ENCODE measurements at regions not wholly inside any gene's neighbourhood (a gene's known extent, or its start where the extent isn't known, plus 50 kb on each side); places are given as distances from the start of the nearest gene placed in this dataset.

DNA sequence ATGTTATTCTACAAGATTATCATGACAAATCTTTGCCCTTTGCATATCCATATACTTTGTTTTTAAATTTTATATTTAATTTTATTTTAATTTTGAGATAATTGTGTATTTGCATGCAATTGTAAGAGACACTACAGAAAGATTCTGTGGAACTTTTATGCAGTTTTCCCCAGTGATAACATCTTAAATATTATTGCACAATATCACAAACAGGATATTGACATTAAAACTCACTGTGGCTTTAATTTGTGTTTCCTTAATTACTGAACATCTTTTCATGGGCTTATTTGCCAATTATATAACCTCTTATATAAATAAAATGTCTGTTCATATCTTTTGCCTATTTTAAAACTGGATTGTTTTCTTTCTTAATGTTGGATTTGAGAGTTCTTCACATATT is 95.6 kb downstream of the ASCL1 start:
- TF ChIP-seq, protein P1, sequence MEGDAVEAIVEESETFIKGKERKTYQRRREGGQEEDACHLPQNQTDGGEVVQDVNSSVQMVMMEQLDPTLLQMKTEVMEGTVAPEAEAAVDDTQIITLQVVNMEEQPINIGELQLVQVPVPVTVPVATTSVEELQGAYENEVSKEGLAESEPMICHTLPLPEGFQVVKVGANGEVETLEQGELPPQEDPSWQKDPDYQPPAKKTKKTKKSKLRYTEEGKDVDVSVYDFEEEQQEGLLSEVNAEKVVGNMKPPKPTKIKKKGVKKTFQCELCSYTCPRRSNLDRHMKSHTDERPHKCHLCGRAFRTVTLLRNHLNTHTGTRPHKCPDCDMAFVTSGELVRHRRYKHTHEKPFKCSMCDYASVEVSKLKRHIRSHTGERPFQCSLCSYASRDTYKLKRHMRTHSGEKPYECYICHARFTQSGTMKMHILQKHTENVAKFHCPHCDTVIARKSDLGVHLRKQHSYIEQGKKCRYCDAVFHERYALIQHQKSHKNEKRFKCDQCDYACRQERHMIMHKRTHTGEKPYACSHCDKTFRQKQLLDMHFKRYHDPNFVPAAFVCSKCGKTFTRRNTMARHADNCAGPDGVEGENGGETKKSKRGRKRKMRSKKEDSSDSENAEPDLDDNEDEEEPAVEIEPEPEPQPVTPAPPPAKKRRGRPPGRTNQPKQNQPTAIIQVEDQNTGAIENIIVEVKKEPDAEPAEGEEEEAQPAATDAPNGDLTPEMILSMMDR (IDR thresholded peaks at IDR 0.05), result no peak
- no peaks in the 10 kb centered on the region for H3K4me1 ChIP-seq
- intact Hi-C loops (cut with DNase I), result no loop called here

DNA sequence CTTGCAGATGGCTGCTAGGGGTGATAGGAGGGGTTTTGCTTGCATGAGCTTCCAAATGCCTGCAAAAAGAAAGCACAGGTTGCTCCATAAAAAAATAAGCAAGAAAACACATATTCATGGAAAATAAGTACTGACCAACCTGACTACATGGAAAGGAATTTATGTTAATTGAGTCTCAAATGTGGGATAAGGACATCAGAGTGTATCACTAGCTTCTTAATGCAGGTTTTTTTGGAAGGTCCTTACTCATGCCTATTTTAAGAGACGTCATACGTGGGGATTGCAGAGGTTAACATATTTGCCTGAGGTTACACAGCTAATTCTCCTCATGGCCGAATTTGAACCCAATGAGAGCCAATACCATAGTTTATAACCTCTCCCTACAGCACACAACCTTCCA is 116.2 kb downstream of the ASCL1 start:
- TF ChIP-seq, protein P1 (IDR thresholded peaks at IDR 0.05), result no peak
- no peak overlapping the region for H3K4me3 ChIP-seq
- no peaks in the 10 kb centered on the region for H3K36me3 ChIP-seq
- 60 to 61% methylated on average over 3 of the region's 3 CpGs for WGBS, 2 donors
- no peak for DNase-seq
- no peak for ATAC-seq
- peaks cover 0 to 24% (median 3%) of the 10 kb centered on the region in 11 donors for H3K9me3 ChIP-seq
- no peaks in the 10 kb centered on the region for H3K27me3 ChIP-seq
- H3K4me1 ChIP-seq, result no peaks in the 10 kb centered on the region
- H3K27ac ChIP-seq, result no peak overlapping the region
- intact Hi-C loops (cut with DNase I), result no loop called here

More for the DNA sequence above, 95.6 kb downstream of the ASCL1 start:
- Histone ChIP-seq H3K4me3 (no peak overlapping the region), H3K27ac (no peak overlapping the region), H3K27me3 (no peaks in the 10 kb centered on the region), H3K36me3 (no peaks in the 10 kb centered on the region), H3K9me3 (peaks cover 0 to 4% (median 0%) of the 10 kb centered on the region in 11 donors)
- ATAC-seq (no peak), DNase-seq (no peak)

DNA sequence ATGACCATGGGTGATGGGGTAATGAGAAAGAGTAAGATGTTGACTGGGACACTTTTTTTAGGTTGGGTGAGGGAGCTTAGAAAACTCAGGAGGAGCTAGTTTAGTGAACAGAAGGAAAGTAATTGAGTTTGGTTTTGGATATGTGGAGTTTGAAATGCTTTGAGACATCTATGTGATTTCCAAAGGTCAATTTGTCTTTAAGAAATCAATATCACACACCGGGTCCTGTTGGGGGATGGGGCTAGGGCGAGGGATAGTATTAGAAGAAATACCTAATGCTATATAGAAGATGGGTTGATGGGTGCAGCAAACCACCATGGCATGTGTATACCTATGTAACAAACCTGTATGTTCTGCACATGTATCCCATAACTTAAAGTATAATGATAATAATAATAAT is 118.4 kb downstream of the ASCL1 start:
- H3K9me3 ChIP-seq, result peaks cover 0 to 15% (median under 1%) of the 10 kb centered on the region in 11 donors
- ATAC-seq, result no peak
- no peak overlapping the region for H3K27ac ChIP-seq
- H3K4me3 ChIP-seq, result no peak overlapping the region
- H3K4me1 ChIP-seq, result no peaks in the 10 kb centered on the region
- TF ChIP-seq, protein P1 (IDR thresholded peaks at IDR 0.05), result no peak
- H3K36me3 ChIP-seq, result no peaks in the 10 kb centered on the region
- H3K27me3 ChIP-seq, result no peaks in the 10 kb centered on the region
- 64 to 66% methylated on average over 2 of the region's 2 CpGs for WGBS, 2 donors
- intact Hi-C loops (cut with DNase I), result no loop called here
- DNase-seq, result no peak

DNA sequence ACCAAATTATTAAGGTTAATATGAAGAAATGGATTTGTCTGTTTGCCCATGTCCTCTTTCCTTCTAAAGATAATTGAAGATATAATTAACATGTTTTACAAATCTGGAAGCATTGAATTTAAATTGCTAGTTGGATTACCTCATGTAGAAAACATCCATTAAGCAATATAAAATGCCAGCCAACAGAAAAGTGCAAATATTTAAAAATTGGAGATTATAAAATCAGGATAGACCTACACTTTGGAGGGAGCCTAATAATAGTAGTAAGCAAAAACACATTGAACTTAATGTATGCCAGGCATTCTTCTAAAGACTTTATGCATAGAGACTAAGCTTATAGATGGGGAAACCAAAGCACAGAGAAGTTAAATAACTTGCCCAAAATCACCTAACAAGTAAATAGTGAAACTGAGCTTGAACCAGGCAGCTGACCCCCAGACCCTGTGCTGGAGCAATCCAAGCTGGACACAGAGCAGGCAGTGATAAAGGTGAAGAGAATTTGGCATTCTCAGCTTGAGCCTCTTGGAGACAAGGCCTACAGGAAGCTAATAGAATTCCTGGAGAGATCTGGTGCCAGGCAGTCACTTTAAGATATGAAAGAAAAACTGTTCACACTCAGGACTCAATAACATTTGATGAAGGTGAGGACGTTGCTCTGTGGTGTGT is 119.8 kb downstream of the ASCL1 start:
- no peak overlapping the region for H3K4me3 ChIP-seq
- peaks cover 0 to 19% (median 5%) of the 10 kb centered on the region in 11 donors for H3K9me3 ChIP-seq
- no peaks in the 10 kb centered on the region for H3K4me1 ChIP-seq
- no peaks in the 10 kb centered on the region for H3K36me3 ChIP-seq
- intact Hi-C loops (cut with DNase I), result no loop called here
- no peak overlapping the region for H3K27ac ChIP-seq
- no peak for ATAC-seq
- TF ChIP-seq, protein P1 (IDR thresholded peaks at IDR 0.05), result no peak
- no peak for DNase-seq
- H3K27me3 ChIP-seq, result no peaks in the 10 kb centered on the region
- WGBS, 2 donors, result 17 to 31% methylated on average over 1 of the region's 1 CpG
